Stimulated activated CD8-positive, alpha-beta memory T cell treated with anti-CD3 and anti-CD28 coated beads, Interleukin-15, amount 100 ng/mL, for 4 hours (primary cell): ENCODE measurements at regions not wholly inside any gene's neighbourhood (a gene's known extent, or its start where the extent isn't known, plus 50 kb on each side); places are given as distances from the start of the nearest gene placed in this dataset.
"Not testable (repeated sequence)": the region's sequence is repeated elsewhere in the genome, so short reads cannot be mapped to it uniquely, and the experiment has no call there.

Source experiments
- DNase-seq, 2 donors: peaks; one replicate each; pipeline ENCODE4 v3.0.0-alpha.2; 2020; ENCODE audit warnings: low read depth in 2 of 2

DNA sequence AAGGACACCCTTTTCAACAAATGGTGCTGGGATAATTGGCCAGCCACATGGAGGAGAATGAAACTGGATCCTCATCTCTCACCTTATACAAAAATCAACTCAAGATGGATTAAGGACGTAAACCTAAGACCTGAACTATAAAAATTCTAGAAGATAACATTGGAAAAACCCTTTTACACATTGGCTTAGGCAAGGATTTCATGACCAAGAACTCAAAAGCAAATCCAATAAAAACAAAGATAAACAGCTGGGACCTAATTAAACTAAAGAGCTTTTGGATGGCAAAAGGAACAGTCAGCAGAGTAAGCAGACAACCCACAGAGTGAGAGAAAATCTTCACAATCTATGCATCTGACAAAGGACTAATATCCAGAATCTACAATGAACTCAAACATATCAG lies 96.9 kb upstream of the BNIP2 start:
- DNase-seq = not testable (repeated sequence)

GRCh38 chr15:59783774-59784520 lies 94.8 kb upstream of the BNIP2 start:
- not testable (repeated sequence) for DNase-seq

GRCh38 chr15:59779110-59779509 lies 90.0 kb upstream of the BNIP2 start:
- no peak for DNase-seq

- DNase-seq = no peak
These were observed 75.7 kb upstream of the BNIP2 start for GRCh38 chr15:59764775-59765174.

DNA sequence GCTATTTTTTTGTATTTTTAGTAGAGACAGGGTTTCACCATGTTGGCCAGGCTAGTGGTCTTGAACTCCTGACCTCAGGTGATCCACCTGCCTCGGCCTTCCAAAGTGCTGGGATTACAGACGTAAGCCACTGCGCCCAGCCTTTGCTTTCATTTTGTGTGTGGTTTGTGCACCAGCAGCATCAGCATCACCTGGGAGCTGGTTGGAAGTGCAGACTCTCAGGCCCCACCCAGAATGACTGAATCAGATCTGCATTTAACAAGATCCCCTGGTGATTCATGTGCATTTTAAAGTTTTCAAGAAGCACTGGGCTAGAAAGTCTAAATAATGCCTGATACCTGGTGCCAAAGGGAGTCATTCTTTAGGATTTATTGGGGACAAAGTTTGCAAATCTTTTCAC lies 73.4 kb upstream of the BNIP2 start:
- DNase-seq = no peak

DNA sequence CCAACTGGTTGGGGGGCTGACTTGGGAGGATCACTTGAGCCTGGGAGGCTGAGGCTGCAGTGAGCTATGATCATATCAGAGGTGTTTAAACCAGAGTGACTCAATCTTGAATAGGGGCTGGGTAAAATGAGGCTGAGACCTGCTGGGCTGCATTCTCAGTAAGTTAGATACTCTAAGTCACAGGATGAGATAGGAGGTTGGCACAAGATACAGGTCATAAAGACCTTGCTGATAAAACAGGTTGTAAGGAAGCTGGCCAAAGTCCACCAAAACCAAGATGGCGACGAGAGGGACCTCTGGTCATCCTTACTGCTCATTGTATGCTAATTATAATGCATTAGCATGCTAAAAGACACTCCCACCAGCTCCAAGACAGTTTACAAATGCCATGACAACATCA lies 71.1 kb upstream of the BNIP2 start:
- DNase-seq = not testable (repeated sequence)

DNA sequence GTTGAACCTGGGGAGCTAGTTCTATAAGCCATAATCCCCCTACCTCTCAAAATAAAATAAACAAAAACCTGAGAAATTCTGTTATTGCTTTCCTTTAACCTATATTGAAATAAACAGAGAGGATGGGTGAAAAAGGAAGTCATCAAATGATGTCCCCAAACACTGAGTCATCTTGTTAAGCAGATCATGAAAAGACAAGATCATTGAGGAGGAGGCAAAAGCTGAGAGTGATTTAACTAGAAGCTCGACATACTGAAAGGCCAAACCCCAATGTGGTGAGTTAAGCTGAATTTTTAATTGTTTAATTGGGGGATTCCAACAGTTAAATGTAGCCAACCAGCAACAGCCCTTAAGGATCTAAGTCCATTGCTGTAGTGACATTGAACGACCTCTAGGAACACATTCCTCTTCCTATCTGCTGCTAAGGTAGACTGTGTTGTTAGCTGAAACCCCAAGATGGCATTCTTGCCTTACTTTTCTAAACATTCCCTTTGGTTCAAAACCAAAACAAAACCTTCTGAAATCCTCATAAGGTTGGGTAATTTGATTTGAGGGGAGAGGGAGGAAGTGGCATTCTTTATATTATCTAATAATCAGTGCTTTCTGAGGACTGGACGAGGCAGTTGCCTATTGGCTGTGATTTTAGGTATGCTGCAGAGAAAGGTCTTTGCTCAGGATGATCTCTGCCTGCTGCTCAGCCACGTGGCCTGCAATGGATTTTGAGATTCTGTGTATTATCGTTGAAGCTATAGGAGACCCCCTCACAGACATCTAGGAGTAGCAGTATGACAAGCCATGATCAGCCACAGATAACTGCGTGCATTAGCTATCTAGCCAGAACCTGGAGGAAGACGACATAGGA lies 62.7 kb upstream of the BNIP2 start:
- DNase-seq = no peak

DNA sequence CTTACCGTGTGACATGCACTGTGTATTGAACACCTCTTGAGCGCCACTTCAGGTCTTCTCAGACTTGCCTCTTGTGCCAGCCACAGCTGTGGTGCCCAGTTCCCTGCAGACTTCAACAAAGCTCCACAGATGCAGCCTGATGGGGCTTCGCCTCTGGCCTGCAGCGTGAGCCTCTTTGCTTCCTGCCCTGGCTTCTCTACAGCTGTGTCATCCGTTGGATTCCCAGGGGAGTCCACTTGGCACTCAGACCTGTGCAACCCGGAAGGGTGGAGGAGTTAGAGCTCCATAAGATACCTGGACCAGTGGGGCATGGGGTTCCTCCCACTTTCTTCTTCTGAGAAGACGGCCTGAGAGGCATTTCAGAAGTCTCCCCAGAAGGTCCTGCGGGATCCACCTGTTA lies 57.7 kb upstream of the BNIP2 start:
- DNase-seq = no peak

- DNase-seq = no peak
These were observed 52.3 kb upstream of the BNIP2 start for GRCh38 chr15:59741274-59741906.

DNA sequence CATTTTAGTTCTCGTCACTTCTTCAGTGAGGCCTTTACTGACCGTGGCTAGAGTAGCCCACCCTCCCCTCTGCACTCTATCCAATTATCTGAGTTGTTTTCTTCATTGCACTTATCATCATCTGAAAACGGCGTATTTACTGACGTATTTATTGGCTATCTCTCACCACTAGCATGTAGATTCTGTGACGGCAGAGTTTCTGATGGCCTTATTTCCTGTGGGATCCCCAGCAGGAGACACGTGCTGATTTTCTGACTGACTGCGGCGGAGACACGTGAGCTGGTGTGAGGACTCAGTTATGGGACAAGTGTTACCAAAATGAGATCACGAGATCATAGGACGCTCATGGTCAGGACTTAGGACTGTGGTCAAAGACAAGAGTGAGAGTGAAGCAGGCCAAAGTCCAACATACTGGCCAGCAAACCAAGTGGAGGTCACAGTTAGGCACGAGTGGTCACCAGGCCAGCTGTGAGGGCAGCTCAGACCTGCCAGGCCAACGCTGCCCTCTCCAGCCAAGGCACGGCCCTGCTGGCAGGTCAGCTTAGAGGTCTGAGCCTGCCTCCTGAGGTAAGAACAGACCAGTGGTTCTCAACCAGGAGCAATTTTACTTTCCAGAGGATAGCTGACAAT lies 50.6 kb upstream of the BNIP2 start:
- no peak for DNase-seq
